ENCODE measurements at regions not wholly inside any gene's neighbourhood (a gene's known extent, or its start where the extent isn't known, plus 50 kb on each side); places are given as distances from the start of the nearest gene placed in this dataset.

- TF ChIP-seq CTCF (IDR thresholded peaks at IDR 0.05; ENCODE audit: insufficient read depth, low read depth, low read length): no peak
- TF ChIP-seq EZH2 (IDR thresholded peaks at IDR 0.05; ENCODE audit: insufficient read depth, low read length): no peak
These were observed 60.9 kb upstream of the BCL11A start for GRCh38 chr2:60614319-60614718.

Data from astrocyte (in vitro differentiated cells and primary cell).